Panc1 (cell line): ENCODE measurements at regions not wholly inside any gene's neighbourhood (a gene's known extent, or its start where the extent isn't known, plus 50 kb on each side); places are given as distances from the start of the nearest gene placed in this dataset.
"Not testable (repeated sequence)": the region's sequence is repeated elsewhere in the genome, so short reads cannot be mapped to it uniquely, and the experiment has no call there.

ENCODE experiments used
- SIN3A ChIP-seq: IDR thresholded peaks from 2 replicates; pipeline ENCODE4 v1.6.1; 2012; ENCODE audit warnings: low read depth, mild to moderate bottlenecking, low read length, moderate library complexity, borderline replicate concordance; ENCODE audit not compliant: insufficient read depth
- TCF7L2 ChIP-seq: IDR thresholded peaks from 2 replicates; pipeline ENCODE4 v1.6.1; 2011; ENCODE audit warnings: mild to moderate bottlenecking, low read depth, low read length, inconsistent platforms
- TF ChIP-seq, protein P1 (sequence below), 2 experiments: IDR thresholded peaks; 2 replicates each; pipeline ENCODE4 v1.6.1; 2011 to 2012; ENCODE audit warnings: low read depth in 2 of 2, control low read depth in 1 of 2, low read length in 1 of 2, mild to moderate bottlenecking in 1 of 2, moderate library complexity in 1 of 2; ENCODE audit not compliant: insufficient read depth in 1 of 2
- TF ChIP-seq, protein P2 (sequence below): fragments of 450-650 bp; IDR thresholded peaks from 2 replicates; pipeline ENCODE4 v1.5.1; 2017; ENCODE audit warnings: mild to moderate bottlenecking

DNA sequence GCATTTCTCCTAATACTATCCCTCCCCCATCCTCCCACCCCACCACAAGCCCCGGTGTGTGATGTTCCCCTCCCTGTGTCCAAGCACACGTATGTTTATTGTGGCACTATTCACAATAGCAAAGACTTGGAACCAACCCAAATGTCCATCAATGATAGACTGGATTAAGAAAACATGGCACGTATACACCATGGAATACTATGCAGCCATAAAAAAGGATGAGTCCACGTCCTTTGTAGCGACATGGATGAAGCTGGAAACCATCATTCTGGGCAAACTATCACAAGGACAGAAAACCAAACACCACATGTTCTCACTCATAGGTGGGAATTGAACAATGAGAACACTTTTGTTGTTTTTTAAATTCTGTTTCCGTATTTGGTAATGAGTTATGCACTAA, 2294.6 kb upstream of the AGA start:
- TF ChIP-seq, protein P1, sequence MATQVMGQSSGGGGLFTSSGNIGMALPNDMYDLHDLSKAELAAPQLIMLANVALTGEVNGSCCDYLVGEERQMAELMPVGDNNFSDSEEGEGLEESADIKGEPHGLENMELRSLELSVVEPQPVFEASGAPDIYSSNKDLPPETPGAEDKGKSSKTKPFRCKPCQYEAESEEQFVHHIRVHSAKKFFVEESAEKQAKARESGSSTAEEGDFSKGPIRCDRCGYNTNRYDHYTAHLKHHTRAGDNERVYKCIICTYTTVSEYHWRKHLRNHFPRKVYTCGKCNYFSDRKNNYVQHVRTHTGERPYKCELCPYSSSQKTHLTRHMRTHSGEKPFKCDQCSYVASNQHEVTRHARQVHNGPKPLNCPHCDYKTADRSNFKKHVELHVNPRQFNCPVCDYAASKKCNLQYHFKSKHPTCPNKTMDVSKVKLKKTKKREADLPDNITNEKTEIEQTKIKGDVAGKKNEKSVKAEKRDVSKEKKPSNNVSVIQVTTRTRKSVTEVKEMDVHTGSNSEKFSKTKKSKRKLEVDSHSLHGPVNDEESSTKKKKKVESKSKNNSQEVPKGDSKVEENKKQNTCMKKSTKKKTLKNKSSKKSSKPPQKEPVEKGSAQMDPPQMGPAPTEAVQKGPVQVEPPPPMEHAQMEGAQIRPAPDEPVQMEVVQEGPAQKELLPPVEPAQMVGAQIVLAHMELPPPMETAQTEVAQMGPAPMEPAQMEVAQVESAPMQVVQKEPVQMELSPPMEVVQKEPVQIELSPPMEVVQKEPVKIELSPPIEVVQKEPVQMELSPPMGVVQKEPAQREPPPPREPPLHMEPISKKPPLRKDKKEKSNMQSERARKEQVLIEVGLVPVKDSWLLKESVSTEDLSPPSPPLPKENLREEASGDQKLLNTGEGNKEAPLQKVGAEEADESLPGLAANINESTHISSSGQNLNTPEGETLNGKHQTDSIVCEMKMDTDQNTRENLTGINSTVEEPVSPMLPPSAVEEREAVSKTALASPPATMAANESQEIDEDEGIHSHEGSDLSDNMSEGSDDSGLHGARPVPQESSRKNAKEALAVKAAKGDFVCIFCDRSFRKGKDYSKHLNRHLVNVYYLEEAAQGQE (IDR thresholded peaks at IDR 0.05; ENCODE audit: insufficient read depth in 1 of 2, low read depth in 2 of 2, low read length in 1 of 2), result not testable (repeated sequence)
- TF ChIP-seq, protein P2, sequence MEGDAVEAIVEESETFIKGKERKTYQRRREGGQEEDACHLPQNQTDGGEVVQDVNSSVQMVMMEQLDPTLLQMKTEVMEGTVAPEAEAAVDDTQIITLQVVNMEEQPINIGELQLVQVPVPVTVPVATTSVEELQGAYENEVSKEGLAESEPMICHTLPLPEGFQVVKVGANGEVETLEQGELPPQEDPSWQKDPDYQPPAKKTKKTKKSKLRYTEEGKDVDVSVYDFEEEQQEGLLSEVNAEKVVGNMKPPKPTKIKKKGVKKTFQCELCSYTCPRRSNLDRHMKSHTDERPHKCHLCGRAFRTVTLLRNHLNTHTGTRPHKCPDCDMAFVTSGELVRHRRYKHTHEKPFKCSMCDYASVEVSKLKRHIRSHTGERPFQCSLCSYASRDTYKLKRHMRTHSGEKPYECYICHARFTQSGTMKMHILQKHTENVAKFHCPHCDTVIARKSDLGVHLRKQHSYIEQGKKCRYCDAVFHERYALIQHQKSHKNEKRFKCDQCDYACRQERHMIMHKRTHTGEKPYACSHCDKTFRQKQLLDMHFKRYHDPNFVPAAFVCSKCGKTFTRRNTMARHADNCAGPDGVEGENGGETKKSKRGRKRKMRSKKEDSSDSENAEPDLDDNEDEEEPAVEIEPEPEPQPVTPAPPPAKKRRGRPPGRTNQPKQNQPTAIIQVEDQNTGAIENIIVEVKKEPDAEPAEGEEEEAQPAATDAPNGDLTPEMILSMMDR, result not testable (repeated sequence)
- not testable (repeated sequence) for TF ChIP-seq SIN3A, TCF7L2
